Tongue (tissue), 1 donor: ENCODE measurements at regions not wholly inside any gene's neighbourhood (a gene's known extent, or its start where the extent isn't known, plus 50 kb on each side); places are given as distances from the start of the nearest gene placed in this dataset.

Source experiments
- DNase-seq: peaks from one replicate; pipeline ENCODE4 v3.0.0-alpha.2; 2015

- DNase-seq, result no peak
These were observed 97.8 kb upstream of the JAG1 start for GRCh38 chr20:10771435-10772140.

GRCh38 chr20:10774357-10774943 is 100.7 kb upstream of the JAG1 start:
- DNase-seq, result no peak

- no peak for DNase-seq
These were observed 103.9 kb upstream of the JAG1 start for GRCh38 chr20:10777710-10778109.

GRCh38 chr20:10779911-10780310 is 106.1 kb upstream of the JAG1 start:
- no peak for DNase-seq

GRCh38 chr20:10780901-10781300 is 107.1 kb upstream of the JAG1 start:
- no peak for DNase-seq

- DNase-seq, result no peak
These were observed 107.7 kb upstream of the JAG1 start for GRCh38 chr20:10781526-10781925.

- no peak for DNase-seq
These were observed 110.1 kb upstream of the JAG1 start for GRCh38 chr20:10783707-10784553.

- no peak for DNase-seq
These were observed 110.9 kb upstream of the JAG1 start for GRCh38 chr20:10784554-10785183.

GRCh38 chr20:10786678-10787077 is 112.9 kb upstream of the JAG1 start:
- no peak for DNase-seq

GRCh38 chr20:10788055-10788454 is 114.3 kb upstream of the JAG1 start:
- DNase-seq, result no peak

GRCh38 chr20:10788877-10789276 is 115.1 kb upstream of the JAG1 start:
- DNase-seq, result no peak

- DNase-seq, result no peak
These were observed 115.6 kb upstream of the JAG1 start for GRCh38 chr20:10789386-10789785.

GRCh38 chr20:10790013-10790412 is 116.2 kb upstream of the JAG1 start:
- DNase-seq, result no peak

GRCh38 chr20:10792291-10792690 is 118.5 kb upstream of the JAG1 start:
- no peak for DNase-seq

- DNase-seq, result no peak
These were observed 120.0 kb upstream of the JAG1 start for GRCh38 chr20:10793766-10794165.

- DNase-seq, result no peak
These were observed 121.0 kb upstream of the JAG1 start for GRCh38 chr20:10794765-10795164.

GRCh38 chr20:10795286-10796026 is 121.7 kb upstream of the JAG1 start:
- DNase-seq, result no peak

- DNase-seq, result no peak
These were observed 125.0 kb upstream of the JAG1 start for GRCh38 chr20:10798811-10799210.

- no peak for DNase-seq
These were observed 125.9 kb upstream of the JAG1 start for GRCh38 chr20:10799735-10800134.

- no peak for DNase-seq
These were observed 126.5 kb upstream of the JAG1 start for GRCh38 chr20:10800288-10800687.

- peak; percentile 60 for DNase-seq
These were observed 128.4 kb upstream of the JAG1 start for GRCh38 chr20:10802236-10802635.

GRCh38 chr20:10805764-10806163 is 132.0 kb upstream of the JAG1 start:
- peak; percentile 35 for DNase-seq
